GM19397 (cell line): ENCODE measurements at regions not wholly inside any gene's neighbourhood (a gene's known extent, or its start where the extent isn't known, plus 50 kb on each side); places are given as distances from the start of the nearest gene placed in this dataset.
"Not testable (repeated sequence)": the region's sequence is repeated elsewhere in the genome, so short reads cannot be mapped to it uniquely, and the experiment has no call there.

ENCODE experiments used
- ATAC-seq: cut with Tn5 transposase; IDR thresholded peaks from one replicate; pipeline ENCODE4 v1.9.1; 2021; ENCODE audit warnings: mild to moderate bottlenecking, moderate library complexity; ENCODE audit not compliant: unreplicated experiment

DNA sequence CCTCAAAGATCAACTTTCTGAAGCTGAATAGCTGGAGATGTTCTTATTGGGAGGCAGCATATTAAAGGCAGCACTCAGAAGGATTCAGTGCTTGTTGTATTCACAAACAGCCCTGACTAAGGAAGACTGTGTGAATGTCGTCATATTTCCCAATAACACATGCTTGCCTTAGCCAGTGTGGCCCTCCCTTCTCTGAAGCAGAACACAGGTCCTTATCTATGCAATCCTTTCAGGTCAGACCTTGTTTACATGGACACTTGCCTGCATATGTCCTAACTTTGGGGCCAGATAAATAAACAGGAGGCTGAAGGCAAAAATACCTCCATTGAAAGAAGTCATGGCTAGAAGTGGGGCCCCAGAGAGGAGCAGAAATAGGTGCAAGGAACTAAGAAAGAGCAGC, 97.2 kb downstream of the SLC4A3 start:
- no peak for ATAC-seq

DNA sequence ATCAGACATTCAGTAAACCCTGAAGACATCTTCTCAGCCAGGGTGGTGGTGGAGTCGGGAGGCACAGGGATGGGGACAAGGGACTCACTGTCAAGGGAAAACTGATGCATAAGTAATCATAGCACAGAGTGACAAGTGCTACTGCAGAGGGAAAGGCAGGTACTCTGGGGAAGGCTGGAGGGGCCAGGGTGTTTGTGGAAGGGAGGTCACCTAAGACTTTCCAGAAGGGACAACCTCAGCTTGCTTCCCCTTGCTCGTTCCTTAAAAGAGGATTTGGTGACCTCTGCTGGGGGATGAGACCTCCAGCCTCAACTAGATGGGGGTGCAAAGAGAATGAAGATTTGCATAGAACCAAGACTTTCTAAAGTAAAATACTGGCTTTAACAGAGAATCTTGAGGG, 99.5 kb downstream of the SLC4A3 start:
- ATAC-seq: no peak

DNA sequence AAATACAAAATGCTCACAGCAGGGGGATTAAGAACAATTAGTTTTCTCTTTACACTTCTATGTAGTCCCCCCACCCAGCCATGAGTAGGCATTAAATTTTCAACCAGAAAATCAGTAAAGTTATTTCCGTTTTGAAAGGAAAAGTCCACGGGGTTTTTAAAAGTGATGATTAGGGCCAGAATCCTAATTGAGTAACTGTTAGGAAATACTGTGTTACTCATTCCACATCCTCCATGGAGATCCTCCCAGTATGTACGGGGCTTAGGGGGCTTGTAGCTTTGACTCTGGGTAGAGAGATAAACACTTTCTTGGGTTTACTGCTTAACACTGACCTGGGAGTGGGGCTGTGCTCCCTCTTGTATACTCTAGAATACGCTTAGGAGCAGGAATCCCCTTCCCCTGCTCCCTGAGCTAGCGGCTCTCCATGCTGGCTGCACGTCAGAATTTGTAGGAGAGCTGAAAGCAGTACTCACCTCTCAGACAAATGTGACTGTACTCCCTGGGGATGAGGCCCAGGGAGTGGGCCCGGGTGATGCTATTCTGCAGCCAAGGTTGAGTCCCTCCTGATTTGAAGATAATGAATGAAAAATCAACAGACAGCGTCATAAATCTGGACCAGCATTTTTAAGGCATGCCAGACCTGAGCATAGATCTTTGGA, 100.5 kb downstream of the SLC4A3 start:
- ATAC-seq: no peak

GRCh38 chr2:219728991-219729487, 101.6 kb downstream of the SLC4A3 start:
- no peak for ATAC-seq

GRCh38 chr2:219731173-219731572, 103.7 kb downstream of the SLC4A3 start:
- ATAC-seq: no peak

DNA sequence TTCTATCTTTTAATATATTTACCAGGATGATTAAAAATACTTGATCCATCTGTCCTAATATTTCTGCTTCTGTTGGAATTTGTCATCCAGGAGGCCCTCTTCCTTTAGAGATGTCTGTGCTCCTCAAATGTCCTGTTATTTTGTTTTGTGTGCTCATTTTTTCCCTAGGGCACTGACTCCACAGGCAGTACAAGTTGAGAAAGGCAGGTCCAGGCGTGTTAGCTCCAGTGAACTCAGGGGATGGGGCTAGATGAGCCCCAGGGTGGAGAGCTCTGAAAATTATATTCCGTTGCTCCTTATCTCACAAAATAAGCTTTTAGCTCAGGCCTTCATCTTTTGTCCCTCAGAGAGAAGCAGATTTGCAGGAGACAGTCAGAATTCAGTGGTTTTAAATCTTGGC, 105.7 kb downstream of the SLC4A3 start:
- ATAC-seq: no peak

GRCh38 chr2:219733746-219734145, 106.3 kb downstream of the SLC4A3 start:
- no peak for ATAC-seq

GRCh38 chr2:219736209-219736608, 108.8 kb downstream of the SLC4A3 start:
- ATAC-seq: no peak

DNA sequence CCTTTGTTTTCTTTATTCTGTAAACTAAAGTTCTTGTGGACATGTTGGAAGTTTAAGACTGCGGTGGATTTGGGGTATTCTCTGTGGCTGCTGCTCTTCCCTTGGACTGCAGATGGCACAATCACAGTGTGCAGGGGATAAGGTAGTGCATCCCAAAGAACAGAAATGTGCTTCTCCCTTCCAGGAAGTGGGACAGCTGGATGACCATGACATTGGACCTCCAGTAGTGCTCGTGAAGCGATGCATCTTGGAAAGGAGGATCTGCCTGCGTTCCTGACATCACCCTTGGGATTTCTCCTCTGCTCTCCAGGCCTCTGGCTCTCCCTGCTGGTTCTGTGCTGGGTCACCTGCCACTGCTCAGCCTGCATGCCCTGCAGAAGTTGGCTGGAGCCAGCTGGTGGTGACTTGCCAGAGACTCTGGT, 109.9 kb downstream of the SLC4A3 start:
- no peak for ATAC-seq

DNA sequence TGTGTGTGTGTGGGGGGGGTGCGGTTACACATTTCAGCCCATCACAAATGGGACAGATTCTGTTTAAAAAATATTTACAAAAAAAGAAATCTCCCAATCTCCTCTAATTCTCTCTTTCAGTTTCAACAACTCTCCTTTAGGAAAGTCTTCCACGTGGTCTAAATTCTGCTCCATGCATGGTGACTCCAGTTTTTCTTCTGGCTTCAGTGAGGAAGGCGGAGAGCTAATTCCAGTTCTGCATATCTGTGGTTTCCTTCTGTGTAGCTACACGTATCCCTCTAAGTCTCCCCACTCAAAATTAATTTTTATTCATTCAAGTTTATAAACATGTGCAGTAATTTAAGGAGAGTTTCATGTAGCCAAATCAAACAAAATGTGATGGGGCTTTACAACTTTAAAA, 111.6 kb downstream of the SLC4A3 start:
- ATAC-seq: no peak

DNA sequence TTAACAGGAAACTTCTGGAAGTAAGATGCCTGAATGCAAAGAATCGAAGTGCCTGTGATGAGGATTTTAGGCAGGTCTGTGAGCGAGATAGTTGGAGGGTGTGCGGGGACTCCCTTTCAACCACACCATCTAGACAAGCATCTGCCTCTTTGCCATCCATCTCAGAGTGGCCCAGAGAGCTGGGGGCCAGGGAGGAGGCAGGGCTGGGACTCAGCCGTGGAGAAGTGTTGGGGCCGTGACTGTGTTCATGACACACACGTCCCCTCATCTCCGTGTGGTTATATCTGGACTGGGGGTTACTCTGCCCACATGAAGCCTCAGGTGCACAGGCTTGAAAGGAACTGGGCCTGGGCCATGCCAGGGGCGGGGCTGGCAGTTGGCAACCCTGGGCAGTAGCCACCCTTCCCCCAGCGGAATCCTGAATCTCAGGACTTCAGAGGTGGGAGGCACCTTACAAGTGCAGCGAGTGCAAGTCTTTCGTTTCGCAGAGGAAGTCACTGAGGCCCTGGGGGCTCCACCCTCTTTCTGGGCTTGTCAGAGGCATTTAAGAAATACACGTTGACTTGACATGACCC, 112.5 kb downstream of the SLC4A3 start:
- ATAC-seq: no peak

DNA sequence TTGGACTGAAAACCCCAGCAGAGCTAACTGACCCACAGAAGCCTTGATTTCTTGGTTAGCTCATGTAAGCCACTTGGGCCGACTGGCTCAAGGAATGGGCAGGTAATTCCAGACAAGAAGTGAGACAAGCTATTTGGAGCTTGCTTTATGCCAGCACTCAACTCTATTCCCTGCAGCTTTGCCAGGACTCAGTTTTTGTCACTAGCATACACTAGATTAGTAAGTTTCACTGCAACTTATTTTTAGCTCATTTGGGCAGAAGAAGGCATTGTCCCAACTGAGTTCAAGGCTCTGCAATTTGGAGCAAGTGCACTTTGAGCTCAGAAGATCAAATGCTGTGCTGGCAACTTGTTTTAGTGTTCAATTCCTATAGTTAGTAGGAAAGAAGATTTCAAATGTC, 116.1 kb downstream of the SLC4A3 start:
- no peak for ATAC-seq

GRCh38 chr2:219744066-219744465, 116.6 kb downstream of the SLC4A3 start:
- no peak for ATAC-seq

DNA sequence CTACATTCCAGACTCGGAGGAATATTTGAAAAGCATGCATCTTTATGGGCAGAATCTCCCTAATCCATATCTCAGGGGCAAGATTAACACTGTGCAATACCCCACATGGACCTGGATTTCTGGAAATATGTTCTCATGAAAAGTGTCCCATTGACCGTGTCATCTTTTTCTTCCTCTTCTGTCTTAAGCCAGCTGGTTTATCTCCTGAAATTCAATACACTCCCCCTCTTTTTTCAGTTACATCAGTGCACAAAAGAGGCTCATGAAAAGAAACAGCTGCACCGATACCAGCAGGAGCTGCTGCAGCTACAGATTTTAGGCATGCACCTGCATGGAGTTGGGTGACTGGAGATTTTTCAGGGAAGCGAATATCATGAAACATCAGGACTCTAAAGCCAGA, 117.2 kb downstream of the SLC4A3 start:
- ATAC-seq: no peak

GRCh38 chr2:219747637-219748036, 120.2 kb downstream of the SLC4A3 start:
- ATAC-seq: no peak

DNA sequence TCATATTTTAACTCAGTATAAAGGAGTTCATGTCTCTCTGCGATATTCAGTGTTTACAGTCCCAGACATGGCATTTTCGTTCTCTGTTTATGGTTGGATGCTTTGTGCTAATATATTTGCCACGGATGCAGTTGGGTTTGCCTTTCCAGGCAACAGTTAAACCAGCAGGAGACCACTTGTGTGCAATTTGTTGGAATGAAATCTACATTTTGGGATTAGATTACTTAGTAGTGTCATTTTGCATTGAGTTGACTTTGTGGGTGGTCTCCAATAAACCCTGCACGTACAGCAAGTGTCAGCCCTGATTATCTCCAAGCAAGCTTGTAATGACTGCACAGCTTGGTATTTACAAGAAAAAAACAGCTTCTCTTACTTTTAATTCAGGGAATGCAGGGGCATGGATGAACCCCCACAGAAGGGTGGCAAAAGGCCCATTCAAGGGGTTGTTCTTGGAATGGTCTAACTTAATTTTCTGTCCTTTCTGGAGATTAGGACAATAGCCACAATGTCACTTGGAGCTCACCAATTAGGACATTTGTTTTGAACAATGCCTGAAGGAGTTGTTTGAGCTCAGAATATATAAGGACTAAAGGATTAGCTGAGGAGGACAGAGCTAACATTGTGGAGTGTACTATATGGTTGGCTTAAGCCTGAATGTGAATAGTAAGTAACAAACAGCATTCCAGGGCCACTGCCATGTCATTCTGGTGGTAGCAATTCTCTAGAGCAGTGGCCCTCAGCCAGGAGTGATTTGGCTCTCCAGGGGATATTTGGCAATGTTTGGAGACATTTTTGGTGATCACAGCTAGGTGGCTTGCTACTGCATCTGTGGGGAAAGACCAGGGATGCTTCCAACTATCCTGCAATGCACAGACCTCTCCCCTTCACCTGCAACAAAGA, 121.5 kb downstream of the SLC4A3 start:
- ATAC-seq: no peak

GRCh38 chr2:219751121-219751520, 123.7 kb downstream of the SLC4A3 start:
- not testable (repeated sequence) for ATAC-seq

- no peak for ATAC-seq
These were observed 125.3 kb downstream of the SLC4A3 start for GRCh38 chr2:219752726-219753125.

- ATAC-seq: no peak
These were observed 131.7 kb downstream of the SLC4A3 start for GRCh38 chr2:219758907-219759680.

- no peak for ATAC-seq
These were observed 132.4 kb downstream of the SLC4A3 start for GRCh38 chr2:219759801-219760200.
